VCaP (cell line): ENCODE measurements at regions not wholly inside any gene's neighbourhood (a gene's known extent, or its start where the extent isn't known, plus 50 kb on each side); places are given as distances from the start of the nearest gene placed in this dataset.
"Not testable (repeated sequence)": the region's sequence is repeated elsewhere in the genome, so short reads cannot be mapped to it uniquely, and the experiment has no call there.

Source experiments
- H3K27ac ChIP-seq: fragments of 450-650 bp; 2 replicates; pipeline ENCODE4 v1.5.1; 2017
- CTCF ChIP-seq: fragments of 450-650 bp; conservative IDR thresholded peaks from 2 replicates; pipeline ENCODE4 v1.5.1; 2017; ENCODE audit warnings: mild to moderate bottlenecking, moderate library complexity

- no peak for TF ChIP-seq CTCF
These were observed 967.9 kb upstream of the INTU start for GRCh38 chr4:126664839-126665238.

GRCh38 chr4:126670038-126670437 lies 962.7 kb upstream of the INTU start:
- H3K27ac ChIP-seq, result not testable (repeated sequence)

More at GRCh38 chr4:126664839-126665238, 967.9 kb upstream of the INTU start:
- no peak overlapping the region for H3K27ac ChIP-seq

- H3K27ac ChIP-seq, result no peak overlapping the region
- no peak for TF ChIP-seq CTCF
These were observed 954.1 kb upstream of the INTU start for GRCh38 chr4:126678618-126679017.

- no peak for TF ChIP-seq CTCF
- H3K27ac ChIP-seq, result no peak overlapping the region
These were observed 953.5 kb upstream of the INTU start for GRCh38 chr4:126679303-126679702.

DNA sequence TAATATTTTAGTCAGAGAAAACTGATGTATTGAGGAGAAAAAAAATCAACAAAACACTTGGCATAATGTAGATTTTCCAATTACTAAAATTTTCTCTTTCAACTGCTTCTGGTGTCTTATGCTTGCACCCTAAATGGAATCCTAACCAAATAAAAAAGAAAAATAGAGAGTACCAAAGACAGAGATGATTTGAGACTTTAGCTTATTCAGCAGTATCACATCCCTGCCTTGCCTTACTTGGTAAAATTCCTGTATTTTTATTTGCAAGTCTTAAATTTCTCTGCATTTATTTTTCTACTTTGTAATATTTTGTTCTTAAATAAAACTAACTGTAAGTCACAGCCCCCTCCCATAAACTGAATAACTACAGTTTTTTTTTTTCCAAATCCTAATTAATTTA lies 950.5 kb upstream of the INTU start:
- TF ChIP-seq CTCF, result no peak
- no peak overlapping the region for H3K27ac ChIP-seq

- H3K27ac ChIP-seq, result no peak overlapping the region
- TF ChIP-seq CTCF, result no peak
These were observed 946.3 kb upstream of the INTU start for GRCh38 chr4:126686491-126686890.

- no peak for TF ChIP-seq CTCF
These were observed 945.0 kb upstream of the INTU start for GRCh38 chr4:126687655-126688358.

GRCh38 chr4:126691797-126692196 lies 941.0 kb upstream of the INTU start:
- no peak overlapping the region for H3K27ac ChIP-seq
- TF ChIP-seq CTCF, result peak; percentile 28; the same call in 1 of the 2 replicates

More at GRCh38 chr4:126687655-126688358, 945.0 kb upstream of the INTU start:
- H3K27ac ChIP-seq, result no peak overlapping the region
